ENCODE measurements at regions not wholly inside any gene's neighbourhood (a gene's known extent, or its start where the extent isn't known, plus 50 kb on each side); places are given as distances from the start of the nearest gene placed in this dataset.

DNA sequence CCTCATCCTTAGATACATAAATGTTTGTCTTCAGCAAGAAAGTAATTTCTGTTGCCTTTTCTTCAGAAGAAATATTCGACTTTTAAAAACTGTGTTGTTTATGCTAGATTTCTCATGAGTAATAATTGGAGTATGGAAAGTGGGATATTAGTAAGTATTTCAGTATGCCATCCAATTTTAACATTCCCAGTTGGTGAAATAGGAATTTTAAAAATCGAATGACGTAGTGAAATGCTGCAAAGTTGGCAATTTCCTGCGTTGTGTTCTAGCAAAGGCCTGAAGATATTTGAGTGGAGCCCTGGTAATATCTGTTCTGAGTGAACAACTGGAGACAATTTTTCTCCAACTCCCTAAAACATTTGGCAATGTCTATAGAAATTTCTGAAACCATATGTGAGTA lies 190.1 kb downstream of the ZNF330 start:
- Mint-ChIP-seq H3K27me3 (no peaks in the 10 kb centered on the region), H3K27ac (no peak overlapping the region), H3K36me3 (ENCODE audit: low read depth) (no peaks in the 10 kb centered on the region), H3K9me3 (ENCODE audit: low read depth) (no peaks in the 10 kb centered on the region), H3K4me1 (no peaks in the 10 kb centered on the region), H3K4me3 (no peak overlapping the region)
- ATAC-seq (no peak), DNase-seq (no peak)
- intact Hi-C loops (cut with DNase I, micrococcal nuclease): no loop called here
- CTCF ChIA-PET: no interaction called here
- POLR2A ChIA-PET: no interaction called here

GRCh38 chr4:141411936-141412335 lies 191.2 kb downstream of the ZNF330 start:
- no peaks in the 10 kb centered on the region for H3K9me3 Mint-ChIP-seq (ENCODE audit: low read depth)
- intact Hi-C loops (cut with DNase I, micrococcal nuclease): no loop called here
- DNase-seq: no peak
- H3K4me3 Mint-ChIP-seq: no peak overlapping the region
- ChIA-PET POLR2A (no interaction called here), CTCF (no interaction called here)
- H3K36me3 Mint-ChIP-seq (ENCODE audit: low read depth): no peaks in the 10 kb centered on the region
- H3K27ac Mint-ChIP-seq: no peak overlapping the region
- H3K27me3 Mint-ChIP-seq: no peaks in the 10 kb centered on the region
- no peak for ATAC-seq
- H3K4me1 Mint-ChIP-seq: no peaks in the 10 kb centered on the region

DNA sequence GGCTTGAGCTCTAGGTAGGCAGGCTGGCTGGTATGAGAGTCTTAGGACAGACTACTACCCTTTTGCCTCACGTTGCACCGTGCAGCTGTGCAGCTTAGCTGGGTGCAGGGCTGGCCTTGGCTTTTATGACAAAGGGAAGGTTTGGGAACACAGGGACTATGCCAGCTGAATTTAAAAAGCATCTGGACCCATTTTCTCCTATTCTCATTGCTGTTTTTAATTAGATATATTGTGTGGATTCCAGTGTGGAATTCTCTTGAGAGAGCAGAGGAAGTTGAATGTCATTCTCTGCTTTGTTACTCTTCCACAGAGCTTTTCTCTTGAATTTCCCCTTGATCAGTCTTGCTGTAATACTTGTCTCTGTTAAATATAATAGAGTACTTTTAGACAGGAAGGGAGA lies 192.7 kb downstream of the ZNF330 start:
- no peak for DNase-seq
- Mint-ChIP-seq H3K27ac (no peak overlapping the region), H3K4me3 (no peak overlapping the region), H3K9me3 (ENCODE audit: low read depth) (no peaks in the 10 kb centered on the region), H3K4me1 (no peaks in the 10 kb centered on the region), H3K27me3 (no peaks in the 10 kb centered on the region), H3K36me3 (ENCODE audit: low read depth) (no peaks in the 10 kb centered on the region)
- no peak for ATAC-seq
- intact Hi-C loops (cut with DNase I, micrococcal nuclease): no loop called here
- CTCF ChIA-PET: no interaction called here
- POLR2A ChIA-PET: no interaction called here

DNA sequence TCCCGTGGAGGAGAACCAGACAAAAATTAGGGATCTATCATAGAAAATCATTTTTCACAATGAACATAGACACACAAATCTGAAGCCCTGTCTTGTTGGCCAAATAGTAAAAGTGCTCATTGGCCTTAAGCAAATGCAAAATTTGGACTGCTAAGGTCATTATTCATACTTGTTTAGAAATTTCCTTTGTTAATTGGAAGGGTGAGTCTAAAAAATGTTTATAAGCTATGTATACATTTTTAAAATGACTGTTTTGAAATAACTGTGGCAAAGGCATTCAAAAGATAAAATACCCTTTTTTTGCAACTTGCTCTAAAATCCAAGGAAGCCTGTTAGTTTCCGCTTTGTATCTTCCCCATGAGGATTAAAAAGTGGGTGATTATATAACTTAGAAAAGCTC lies 195.0 kb downstream of the ZNF330 start:
- H3K27ac Mint-ChIP-seq: no peak overlapping the region
- H3K4me1 Mint-ChIP-seq: no peaks in the 10 kb centered on the region
- no peaks in the 10 kb centered on the region for H3K27me3 Mint-ChIP-seq
- no peaks in the 10 kb centered on the region for H3K9me3 Mint-ChIP-seq (ENCODE audit: low read depth)
- CTCF ChIA-PET: no interaction called here
- intact Hi-C loops (cut with DNase I, micrococcal nuclease): no loop called here
- no peak overlapping the region for H3K4me3 Mint-ChIP-seq
- ATAC-seq (no peak), DNase-seq (no peak)
- no peaks in the 10 kb centered on the region for H3K36me3 Mint-ChIP-seq (ENCODE audit: low read depth)
- POLR2A ChIA-PET: no interaction called here

DNA sequence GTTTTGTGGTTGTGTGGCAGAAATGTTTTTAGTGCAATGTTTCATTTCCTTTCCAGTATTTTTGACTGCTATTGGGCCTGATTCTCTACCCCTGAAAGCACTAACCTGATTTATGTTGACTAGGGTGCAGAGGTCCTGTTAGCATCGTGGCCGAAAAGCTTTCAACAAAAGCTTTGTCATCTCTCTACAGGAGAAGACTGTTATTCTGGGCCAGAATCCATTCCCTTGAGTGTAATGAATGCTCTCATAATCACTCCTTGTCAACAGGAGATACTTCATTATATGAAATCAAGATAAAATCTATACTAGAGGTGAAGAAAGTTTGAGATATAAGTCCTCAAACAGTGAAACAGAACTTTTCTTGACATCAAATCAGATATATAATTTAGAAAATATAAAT lies 195.5 kb downstream of the ZNF330 start:
- H3K4me1 Mint-ChIP-seq: no peaks in the 10 kb centered on the region
- H3K27me3 Mint-ChIP-seq: no peaks in the 10 kb centered on the region
- ChIA-PET CTCF (no interaction called here), POLR2A (no interaction called here)
- no peaks in the 10 kb centered on the region for H3K36me3 Mint-ChIP-seq (ENCODE audit: low read depth)
- H3K9me3 Mint-ChIP-seq (ENCODE audit: low read depth): no peaks in the 10 kb centered on the region
- ATAC-seq: no peak
- intact Hi-C loops (cut with DNase I, micrococcal nuclease): no loop called here
- no peak for DNase-seq
- H3K27ac Mint-ChIP-seq: no peak overlapping the region
- H3K4me3 Mint-ChIP-seq: no peak overlapping the region

DNA sequence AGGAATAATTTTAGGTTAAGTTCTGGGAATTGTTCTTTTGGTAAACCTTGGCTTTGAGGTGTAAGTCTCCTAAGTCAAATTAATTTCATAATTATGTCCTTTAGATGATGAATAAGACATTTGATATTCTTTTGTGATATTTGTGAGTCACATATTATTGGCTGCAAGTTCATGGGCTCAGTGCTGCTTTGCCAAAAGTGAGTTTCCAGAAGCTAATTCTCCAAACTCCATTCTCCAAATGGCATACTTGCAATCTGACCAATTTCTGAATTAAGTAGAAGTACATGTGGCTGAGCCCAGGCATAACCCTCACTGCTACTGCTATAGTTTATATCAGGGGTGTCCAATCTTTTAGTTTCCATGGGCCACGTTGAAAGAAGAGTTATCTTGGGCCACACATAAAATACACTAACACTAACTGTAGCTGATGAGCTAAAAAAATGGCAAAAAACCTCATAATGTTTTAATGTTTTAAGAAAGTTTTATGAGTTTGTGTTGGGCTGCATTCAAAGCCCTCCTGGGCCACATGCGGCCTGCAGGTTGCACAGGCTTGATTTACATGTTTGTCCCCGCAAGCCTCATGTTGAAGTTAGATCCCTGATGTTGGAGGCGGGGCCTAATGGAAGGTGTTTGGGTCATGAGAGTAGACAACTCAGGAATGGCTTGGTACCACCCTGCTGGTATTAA lies 196.1 kb downstream of the ZNF330 start:
- DNase-seq (no peak), ATAC-seq (no peak)
- POLR2A ChIA-PET: no interaction called here
- intact Hi-C loops (cut with DNase I, micrococcal nuclease): no loop called here
- Mint-ChIP-seq H3K4me3 (no peak overlapping the region), H3K4me1 (no peaks in the 10 kb centered on the region), H3K27ac (no peak overlapping the region), H3K27me3 (no peaks in the 10 kb centered on the region), H3K9me3 (ENCODE audit: low read depth) (no peaks in the 10 kb centered on the region), H3K36me3 (ENCODE audit: low read depth) (no peaks in the 10 kb centered on the region)
- CTCF ChIA-PET: no interaction called here

- no peaks in the 10 kb centered on the region for H3K9me3 Mint-ChIP-seq (ENCODE audit: low read depth)
- no peak overlapping the region for H3K27ac Mint-ChIP-seq
- POLR2A ChIA-PET: no interaction called here
- no peaks in the 10 kb centered on the region for H3K36me3 Mint-ChIP-seq (ENCODE audit: low read depth)
- DNase-seq (no peak), ATAC-seq (no peak)
- H3K4me3 Mint-ChIP-seq: no peak overlapping the region
- H3K27me3 Mint-ChIP-seq: no peaks in the 10 kb centered on the region
- intact Hi-C loops (cut with DNase I, micrococcal nuclease): no loop called here
- CTCF ChIA-PET: no interaction called here
- H3K4me1 Mint-ChIP-seq: no peaks in the 10 kb centered on the region
These were observed 196.7 kb downstream of the ZNF330 start for GRCh38 chr4:141417387-141417786.

GRCh38 chr4:141425124-141425523 lies 204.4 kb downstream of the ZNF330 start:
- no peak overlapping the region for H3K27ac Mint-ChIP-seq
- peaks cover 6% of the 10 kb centered on the region for H3K27me3 Mint-ChIP-seq
- ChIA-PET POLR2A (no interaction called here), CTCF (interaction anchor here (0.7 kb wide), 1 partner anchor 1210 kb away, joined by 3 read pairs; no protein-coding TSS in a partner anchor)
- no peaks in the 10 kb centered on the region for H3K4me1 Mint-ChIP-seq
- H3K9me3 Mint-ChIP-seq (ENCODE audit: low read depth): peaks cover 2% of the 10 kb centered on the region
- ATAC-seq (no peak), DNase-seq (no peak)
- H3K36me3 Mint-ChIP-seq (ENCODE audit: low read depth): no peaks in the 10 kb centered on the region
- intact Hi-C loops (cut with DNase I, micrococcal nuclease): no loop called here
- H3K4me3 Mint-ChIP-seq: no peak overlapping the region

DNA sequence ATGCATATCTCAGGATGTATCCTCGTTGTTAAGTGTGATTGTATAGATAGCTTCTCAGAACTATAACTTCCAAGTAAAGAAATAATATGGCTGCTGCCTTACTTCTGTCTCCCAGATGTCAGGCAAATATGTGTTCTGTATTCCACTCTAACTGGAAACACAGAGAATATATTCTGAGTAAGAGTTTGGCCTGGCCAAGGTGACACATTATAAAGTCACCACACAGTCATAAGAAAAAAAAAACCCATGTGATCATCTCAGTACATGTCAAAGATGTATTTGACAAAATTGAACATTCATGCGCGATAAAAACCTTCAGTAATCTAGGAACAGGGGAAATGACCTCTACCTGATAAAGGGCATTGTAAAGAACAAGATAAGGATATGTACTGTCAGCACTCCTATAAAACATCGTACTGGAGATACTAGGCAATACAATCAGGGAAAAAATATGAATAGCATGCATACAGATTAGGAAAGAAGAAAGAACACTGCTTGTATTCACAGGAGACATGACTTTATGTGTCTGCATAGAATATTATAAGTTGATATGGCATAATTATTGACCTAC lies 207.1 kb downstream of the ZNF330 start:
- POLR2A ChIA-PET: no interaction called here
- Mint-ChIP-seq H3K36me3 (ENCODE audit: low read depth) (no peaks in the 10 kb centered on the region), H3K9me3 (ENCODE audit: low read depth) (no peaks in the 10 kb centered on the region), H3K4me3 (no peak overlapping the region), H3K27ac (no peak overlapping the region), H3K27me3 (peaks cover 4% of the 10 kb centered on the region), H3K4me1 (no peaks in the 10 kb centered on the region)
- intact Hi-C loops (cut with DNase I, micrococcal nuclease): no loop called here
- DNase-seq: no peak
- CTCF ChIA-PET: interaction anchor here (0.7 kb wide), 1 partner anchor 1592 kb away, joined by 3 read pairs; no protein-coding TSS in a partner anchor
- ATAC-seq: no peak

GRCh38 chr4:141429933-141430332 lies 206.4 kb upstream of the IL15 start:
- no peak overlapping the region for H3K27ac Mint-ChIP-seq
- H3K27me3 Mint-ChIP-seq: peaks cover 4% of the 10 kb centered on the region
- intact Hi-C loops (cut with DNase I, micrococcal nuclease): no loop called here
- ATAC-seq (no peak), DNase-seq (no peak)
- H3K4me1 Mint-ChIP-seq: no peaks in the 10 kb centered on the region
- ChIA-PET CTCF (no interaction called here), POLR2A (no interaction called here)
- no peak overlapping the region for H3K4me3 Mint-ChIP-seq
- H3K36me3 Mint-ChIP-seq (ENCODE audit: low read depth): no peaks in the 10 kb centered on the region
- H3K9me3 Mint-ChIP-seq (ENCODE audit: low read depth): peaks cover 2% of the 10 kb centered on the region

DNA sequence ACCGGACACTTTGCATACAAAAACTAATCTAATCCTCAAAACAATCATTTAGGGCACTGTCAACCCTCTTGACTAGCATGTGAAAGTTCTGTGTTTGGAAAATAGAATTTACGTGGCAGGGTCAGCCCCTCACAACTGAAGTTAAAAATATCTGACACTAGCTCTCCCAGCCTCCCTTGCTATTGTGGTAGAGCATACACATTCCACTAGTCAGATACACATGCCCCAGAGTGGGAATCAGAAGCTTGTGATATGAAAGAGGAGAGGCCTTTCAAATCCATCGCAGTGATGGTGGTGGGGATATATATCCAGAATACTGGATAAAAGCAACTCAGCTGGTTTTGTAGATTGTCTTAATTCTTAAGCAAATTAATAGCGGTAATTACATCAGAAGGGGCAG lies 205.7 kb upstream of the IL15 start:
- ChIA-PET CTCF (interaction anchor here (0.5 to 1.0 kb wide), 2 partner anchors 9 to 1417 kb away, joined by 3 read pairs; no protein-coding TSS in a partner anchor), POLR2A (no interaction called here)
- intact Hi-C loops (cut with DNase I, micrococcal nuclease): no loop called here
- Mint-ChIP-seq H3K27me3 (peaks cover 3% of the 10 kb centered on the region), H3K36me3 (ENCODE audit: low read depth) (no peaks in the 10 kb centered on the region), H3K4me3 (no peak overlapping the region), H3K27ac (no peak overlapping the region), H3K9me3 (ENCODE audit: low read depth) (peaks cover 2% of the 10 kb centered on the region), H3K4me1 (no peaks in the 10 kb centered on the region)
- DNase-seq: no peak
- no peak for ATAC-seq

DNA sequence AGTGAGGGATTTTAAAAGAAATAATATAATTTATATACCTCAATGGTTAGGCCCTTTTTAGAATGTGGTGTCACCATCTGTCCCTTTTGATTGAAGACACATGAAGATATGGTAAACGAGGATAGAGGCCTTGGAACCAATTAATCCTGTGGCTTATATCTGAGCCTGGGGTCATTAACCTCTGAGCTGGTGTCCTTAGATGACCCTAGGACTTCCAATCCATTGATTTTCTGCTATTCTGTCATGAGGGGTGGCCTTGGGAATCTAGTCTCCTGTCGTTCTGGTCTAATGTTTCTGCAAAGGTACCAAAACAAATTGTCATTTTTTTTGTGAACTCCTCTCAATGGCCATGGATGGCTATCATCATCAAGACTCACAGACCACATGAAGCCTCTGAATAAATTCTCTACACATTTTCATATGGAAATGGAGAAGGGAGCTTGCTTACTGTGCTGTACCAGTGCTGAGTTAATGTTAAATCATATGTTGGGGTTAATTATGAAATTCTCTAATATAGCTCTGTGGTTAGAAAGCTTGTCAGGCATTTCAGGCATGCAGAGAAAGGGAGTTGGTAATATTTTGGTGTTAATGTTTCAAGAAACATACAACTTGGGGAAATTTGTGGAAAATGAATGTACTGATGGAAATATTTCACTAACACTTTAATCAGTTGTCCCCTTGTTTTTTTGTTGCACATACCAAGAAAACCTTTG lies 204.2 kb upstream of the IL15 start:
- Mint-ChIP-seq H3K27ac (no peak overlapping the region), H3K27me3 (no peaks in the 10 kb centered on the region), H3K4me1 (no peaks in the 10 kb centered on the region), H3K9me3 (ENCODE audit: low read depth) (peaks cover 2% of the 10 kb centered on the region), H3K4me3 (no peak overlapping the region), H3K36me3 (ENCODE audit: low read depth) (no peaks in the 10 kb centered on the region)
- intact Hi-C loops (cut with DNase I, micrococcal nuclease): no loop called here
- POLR2A ChIA-PET: no interaction called here
- DNase-seq: no peak
- CTCF ChIA-PET: no interaction called here
- no peak for ATAC-seq
